Ishikawa (cell line): ENCODE measurements at regions not wholly inside any gene's neighbourhood (a gene's known extent, or its start where the extent isn't known, plus 50 kb on each side); places are given as distances from the start of the nearest gene placed in this dataset.

Experiments
- CEBPB ChIP-seq: IDR thresholded peaks from 2 replicates; pipeline ENCODE4 v1.6.1; 2012
- CREB1 ChIP-seq: IDR thresholded peaks from 2 replicates; pipeline ENCODE4 v1.6.1; 2012; ENCODE audit warnings: low read depth
- EGR1 ChIP-seq: IDR thresholded peaks from 2 replicates; pipeline ENCODE4 v1.6.1; 2012
- EP300 ChIP-seq: IDR thresholded peaks from 2 replicates; pipeline ENCODE4 v1.6.1; 2012; ENCODE audit warnings: borderline replicate concordance
- FOXM1 ChIP-seq: IDR thresholded peaks from 2 replicates; pipeline ENCODE4 v1.6.1; 2012; ENCODE audit warnings: low read depth, borderline replicate concordance
- NFIC ChIP-seq: IDR thresholded peaks from 2 replicates; pipeline ENCODE4 v1.6.1; 2012
- RAD21 ChIP-seq: IDR thresholded peaks from 2 replicates; pipeline ENCODE4 v1.6.1; 2012; ENCODE audit warnings: low read depth
- REST ChIP-seq: IDR thresholded peaks from 2 replicates; pipeline ENCODE4 v1.6.1; 2012; ENCODE audit warnings: low read depth, mild to moderate bottlenecking
- TAF1 ChIP-seq: IDR thresholded peaks from 2 replicates; pipeline ENCODE4 v1.6.1; 2012; ENCODE audit warnings: low read depth, mild to moderate bottlenecking
- TCF12 ChIP-seq: IDR thresholded peaks from 2 replicates; pipeline ENCODE4 v1.6.1; 2012; ENCODE audit warnings: low read depth
- TEAD4 ChIP-seq: IDR thresholded peaks from 2 replicates; pipeline ENCODE4 v1.6.1; 2012
- USF1 ChIP-seq: IDR thresholded peaks from 2 replicates; pipeline ENCODE4 v1.6.1; 2012
- YY1 ChIP-seq: IDR thresholded peaks from 2 replicates; pipeline ENCODE4 v1.6.1; 2012; ENCODE audit warnings: low read depth
- ZBTB7A ChIP-seq: IDR thresholded peaks from 2 replicates; pipeline ENCODE4 v1.6.1; 2012; ENCODE audit warnings: low read depth
- TF ChIP-seq, protein P1 (sequence below): IDR thresholded peaks from 2 replicates; pipeline ENCODE4 v1.6.1; 2012

DNA sequence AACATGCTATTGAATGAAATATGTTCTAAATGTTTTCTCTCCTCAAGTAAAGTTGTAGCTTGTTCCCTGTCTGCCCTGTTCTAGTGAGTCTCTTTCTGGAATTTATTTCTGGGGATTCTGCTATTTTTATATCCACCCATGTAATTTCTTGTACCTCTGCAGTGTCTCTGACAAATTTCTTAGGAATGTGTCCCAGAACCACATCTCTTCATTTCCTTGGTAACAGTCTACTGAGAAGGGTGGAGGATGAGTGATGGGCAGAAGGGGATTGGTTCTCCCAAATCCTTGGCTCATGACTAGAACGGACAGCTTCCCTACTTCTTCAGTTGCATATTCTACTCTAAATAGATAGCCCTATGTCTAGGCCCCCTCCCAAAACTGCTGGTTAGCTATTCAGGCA lies 490.6 kb upstream of the LINC00305 start:
- TF ChIP-seq EP300 = no peak
- TF ChIP-seq YY1 = no peak
- TF ChIP-seq TAF1 = no peak
- TF ChIP-seq, protein P1, sequence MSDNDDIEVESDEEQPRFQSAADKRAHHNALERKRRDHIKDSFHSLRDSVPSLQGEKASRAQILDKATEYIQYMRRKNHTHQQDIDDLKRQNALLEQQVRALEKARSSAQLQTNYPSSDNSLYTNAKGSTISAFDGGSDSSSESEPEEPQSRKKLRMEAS = no peak
- no peak for TF ChIP-seq FOXM1
- TF ChIP-seq EGR1 = no peak
- TF ChIP-seq NFIC = no peak
- no peak for TF ChIP-seq CREB1
- TF ChIP-seq RAD21 = no peak
- TF ChIP-seq TCF12 = no peak
- no peak for TF ChIP-seq ZBTB7A
- TF ChIP-seq TEAD4 = no peak

DNA sequence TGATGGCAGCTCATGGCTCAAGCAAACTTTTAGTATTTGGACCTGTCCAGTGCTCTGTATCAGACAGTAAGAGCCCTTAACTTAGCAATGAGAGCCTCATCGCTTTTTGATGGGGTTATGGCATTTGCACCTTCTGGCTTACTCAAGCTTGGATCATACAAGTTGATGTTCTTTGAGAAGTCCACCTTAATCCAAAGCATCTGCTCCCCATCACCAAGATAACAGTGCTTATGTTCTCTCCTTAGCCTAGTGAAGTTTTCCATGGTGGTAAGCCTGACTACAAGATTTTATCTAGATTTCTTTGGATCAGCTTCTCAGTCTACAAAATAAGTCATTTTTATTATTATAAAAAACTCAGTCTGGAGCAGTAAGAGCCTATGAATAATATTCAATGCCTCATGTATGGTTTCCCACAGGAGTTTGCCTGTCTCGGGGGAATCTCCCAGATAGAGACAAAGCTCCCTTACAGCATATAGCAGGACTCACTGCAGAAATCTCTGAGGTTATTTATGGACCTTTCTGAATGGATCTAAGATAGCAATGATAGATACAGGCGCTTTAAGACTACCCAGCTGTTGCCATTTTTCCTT lies 472.2 kb upstream of the LINC00305 start:
- TF ChIP-seq YY1 = no peak
- no peak for TF ChIP-seq REST
- TF ChIP-seq ZBTB7A = no peak
- TF ChIP-seq EGR1 = no peak
- TF ChIP-seq USF1 = no peak
- no peak for TF ChIP-seq TEAD4
- no peak for TF ChIP-seq CEBPB
- TF ChIP-seq, protein P1 = no peak
- TF ChIP-seq RAD21 = no peak
- no peak for TF ChIP-seq TCF12
- TF ChIP-seq NFIC = no peak
- no peak for TF ChIP-seq FOXM1
- no peak for TF ChIP-seq CREB1
- no peak for TF ChIP-seq EP300

GRCh38 chr18:64618390-64618789 lies 469.5 kb upstream of the LINC00305 start:
- no peak for TF ChIP-seq CEBPB
- no peak for TF ChIP-seq EP300

- TF ChIP-seq ZBTB7A (no peak), CREB1 (no peak), REST (no peak), TEAD4 (no peak), RAD21 (no peak), TAF1 (no peak), EGR1 (no peak), FOXM1 (no peak), YY1 (no peak), USF1 (no peak)
- TF ChIP-seq, protein P1 = no peak
Observed at GRCh38 chr18:64615021-64615420, 466.1 kb upstream of the LINC00305 start.

GRCh38 chr18:64614446-64614845 lies 465.6 kb upstream of the LINC00305 start:
- TF ChIP-seq RAD21 = no peak
- no peak for TF ChIP-seq NFIC

- TF ChIP-seq YY1 (no peak), RAD21 (no peak), TEAD4 (no peak), EP300 (no peak), CREB1 (no peak), FOXM1 (no peak), USF1 (no peak), ZBTB7A (no peak), NFIC (no peak), REST (no peak), CEBPB (no peak), TCF12 (no peak), EGR1 (no peak), TAF1 (no peak)
- TF ChIP-seq, protein P1 = no peak
Observed at GRCh38 chr18:64592246-64592645, 443.4 kb upstream of the LINC00305 start.
